Upper lobe of right lung (tissue), 1 donor: ENCODE measurements at regions not wholly inside any gene's neighbourhood (a gene's known extent, or its start where the extent isn't known, plus 50 kb on each side); places are given as distances from the start of the nearest gene placed in this dataset.
"Not testable (repeated sequence)": the region's sequence is repeated elsewhere in the genome, so short reads cannot be mapped to it uniquely, and the experiment has no call there.

Experiments used
- ATAC-seq: fragments of 200-7000 bp; cut with Tn5 transposase; one replicate; pipeline ENCODE4 v1.9.1; 2020; ENCODE audit warnings: mild to moderate bottlenecking, moderate library complexity
- DNase-seq: peaks from one replicate; pipeline ENCODE4 v3.0.0-alpha.2; 2020
- H3K27ac ChIP-seq: fragments of 200-600 bp; one replicate; pipeline ENCODE4 v1.8.0; 2022
- H3K27me3 ChIP-seq: fragments of 200-600 bp; one replicate; pipeline ENCODE4 v1.8.0; 2022; ENCODE audit warnings: mild to moderate bottlenecking
- H3K36me3 ChIP-seq: fragments of 200-600 bp; one replicate; pipeline ENCODE4 v1.8.0; 2022
- H3K4me1 ChIP-seq: fragments of 200-600 bp; one replicate; pipeline ENCODE4 v1.8.0; 2022
- H3K4me3 ChIP-seq: fragments of 200-600 bp; one replicate; pipeline ENCODE4 v1.8.0; 2022; ENCODE audit warnings: mild to moderate bottlenecking
- H3K9me3 ChIP-seq: fragments of 200-600 bp; one replicate; pipeline ENCODE4 v1.8.0; 2022
- intact Hi-C: fragments of 100-400 bp; cut with DNase I; formaldehyde crosslinking; loops from one replicate; pipeline ENCODE4 v1.11.0; 2022
- TF ChIP-seq, protein P1 (sequence below): fragments of 200-600 bp; IDR thresholded peaks from one replicate; pipeline ENCODE4 v1.8.0; 2022; ENCODE audit warnings: antibody characterized with exemption
- donor health status: DM: no; HTN: yes; CAD: no; lungs with severe emphysema.

DNA sequence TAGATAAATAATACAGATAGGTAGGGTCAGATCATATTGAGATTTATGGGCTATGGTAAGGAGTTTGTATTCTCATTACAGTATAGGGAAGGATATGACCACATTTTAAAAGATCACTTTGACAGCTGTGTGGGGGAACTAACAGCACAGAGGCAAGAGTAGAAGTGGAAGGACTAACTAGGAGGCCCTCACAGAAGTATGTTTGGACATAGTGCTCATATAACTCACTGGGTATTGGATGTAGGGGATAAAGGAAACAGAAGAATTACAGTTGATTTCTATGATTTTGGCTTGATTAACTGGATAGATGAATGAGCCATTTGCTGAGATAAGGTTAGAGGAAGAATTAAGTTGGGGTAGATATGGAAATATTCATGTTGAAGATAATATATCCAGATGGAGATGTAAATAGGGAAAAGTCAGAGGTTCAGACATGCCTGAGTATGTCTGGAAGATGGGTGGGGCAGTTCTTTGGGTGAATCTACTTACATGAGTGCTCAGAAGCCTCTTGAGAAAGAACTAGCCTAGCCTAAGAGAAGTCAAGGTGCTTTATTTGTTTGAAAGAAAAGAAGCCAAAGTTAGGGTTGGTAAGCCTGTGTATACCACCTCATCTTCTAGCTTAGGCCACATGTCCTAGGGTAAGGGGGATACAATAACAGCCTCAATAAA is 133.4 kb downstream of the NDFIP2 start:
- Histone ChIP-seq H3K27me3 (no peaks in the 10 kb centered on the region), H3K27ac (no peak overlapping the region), H3K36me3 (no peaks in the 10 kb centered on the region), H3K4me3 (no peak overlapping the region), H3K4me1 (no peaks in the 10 kb centered on the region), H3K9me3 (no peaks in the 10 kb centered on the region)
- TF ChIP-seq, protein P1, sequence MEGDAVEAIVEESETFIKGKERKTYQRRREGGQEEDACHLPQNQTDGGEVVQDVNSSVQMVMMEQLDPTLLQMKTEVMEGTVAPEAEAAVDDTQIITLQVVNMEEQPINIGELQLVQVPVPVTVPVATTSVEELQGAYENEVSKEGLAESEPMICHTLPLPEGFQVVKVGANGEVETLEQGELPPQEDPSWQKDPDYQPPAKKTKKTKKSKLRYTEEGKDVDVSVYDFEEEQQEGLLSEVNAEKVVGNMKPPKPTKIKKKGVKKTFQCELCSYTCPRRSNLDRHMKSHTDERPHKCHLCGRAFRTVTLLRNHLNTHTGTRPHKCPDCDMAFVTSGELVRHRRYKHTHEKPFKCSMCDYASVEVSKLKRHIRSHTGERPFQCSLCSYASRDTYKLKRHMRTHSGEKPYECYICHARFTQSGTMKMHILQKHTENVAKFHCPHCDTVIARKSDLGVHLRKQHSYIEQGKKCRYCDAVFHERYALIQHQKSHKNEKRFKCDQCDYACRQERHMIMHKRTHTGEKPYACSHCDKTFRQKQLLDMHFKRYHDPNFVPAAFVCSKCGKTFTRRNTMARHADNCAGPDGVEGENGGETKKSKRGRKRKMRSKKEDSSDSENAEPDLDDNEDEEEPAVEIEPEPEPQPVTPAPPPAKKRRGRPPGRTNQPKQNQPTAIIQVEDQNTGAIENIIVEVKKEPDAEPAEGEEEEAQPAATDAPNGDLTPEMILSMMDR, result no peak
- DNase-seq, result no peak
- intact Hi-C loops, result no loop called here
- no peak for ATAC-seq

- no peaks in the 10 kb centered on the region for H3K4me1 ChIP-seq
- no peak for ATAC-seq
- no peak for DNase-seq
- no peaks in the 10 kb centered on the region for H3K9me3 ChIP-seq
- H3K27me3 ChIP-seq, result no peaks in the 10 kb centered on the region
- TF ChIP-seq, protein P1, result no peak
- H3K4me3 ChIP-seq, result no peak overlapping the region
- intact Hi-C loops, result no loop called here
- no peaks in the 10 kb centered on the region for H3K36me3 ChIP-seq
- H3K27ac ChIP-seq, result no peak overlapping the region
These were observed 131.6 kb downstream of the NDFIP2 start for GRCh38 chr13:79612604-79613003.

GRCh38 chr13:79607895-79608294 is 126.9 kb downstream of the NDFIP2 start:
- H3K36me3 ChIP-seq, H3K27ac ChIP-seq, H3K4me1 ChIP-seq, ATAC-seq, H3K9me3 ChIP-seq, DNase-seq, intact Hi-C loops, H3K4me3 ChIP-seq, H3K27me3 ChIP-seq: not testable (repeated sequence)
